Suprapubic skin (tissue), 3 donors: ENCODE measurements at regions not wholly inside any gene's neighbourhood (a gene's known extent, or its start where the extent isn't known, plus 50 kb on each side); places are given as distances from the start of the nearest gene placed in this dataset.

ENCODE experiments used
- POLR2A ChIP-seq, 2 donors: fragments of 450-650 bp; IDR thresholded peaks; one replicate each; pipeline ENCODE4 v1.6.1; 2017; ENCODE audit warnings: antibody characterized with exemption in 2 of 2, mild to moderate bottlenecking in 2 of 2, moderate library complexity in 2 of 2
- TF ChIP-seq, protein P1 (sequence below), 2 donors: fragments of 200-600 bp in 1 of 2; fragments of 450-650 bp in 1 of 2; sonication (generic) in 1 of 2; IDR thresholded peaks; one replicate each; pipeline ENCODE4 v1.5.1; 2016 to 2019; ENCODE audit warnings: antibody characterized with exemption in 2 of 2, mild to moderate bottlenecking in 1 of 2, moderate library complexity in 1 of 2

DNA sequence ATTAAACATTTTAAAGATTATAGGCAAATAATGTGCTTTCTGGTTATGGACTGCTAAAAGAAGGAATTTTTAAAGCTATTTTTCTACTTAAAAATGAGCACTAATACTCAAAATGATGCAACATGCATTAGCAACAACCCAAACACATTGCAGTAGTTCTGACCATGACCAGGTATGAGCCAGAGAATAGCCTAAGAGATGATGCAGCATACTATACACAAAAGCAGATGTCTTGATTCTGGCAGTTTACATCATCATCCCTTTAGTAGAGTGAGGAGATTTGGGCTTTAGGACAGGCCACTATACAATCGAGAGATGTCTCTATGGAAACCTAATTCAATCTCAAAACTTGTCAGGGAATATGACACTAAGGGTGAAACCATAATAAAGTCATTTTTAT lies 307.1 kb downstream of the PRR16 start:
- TF ChIP-seq, protein P1, sequence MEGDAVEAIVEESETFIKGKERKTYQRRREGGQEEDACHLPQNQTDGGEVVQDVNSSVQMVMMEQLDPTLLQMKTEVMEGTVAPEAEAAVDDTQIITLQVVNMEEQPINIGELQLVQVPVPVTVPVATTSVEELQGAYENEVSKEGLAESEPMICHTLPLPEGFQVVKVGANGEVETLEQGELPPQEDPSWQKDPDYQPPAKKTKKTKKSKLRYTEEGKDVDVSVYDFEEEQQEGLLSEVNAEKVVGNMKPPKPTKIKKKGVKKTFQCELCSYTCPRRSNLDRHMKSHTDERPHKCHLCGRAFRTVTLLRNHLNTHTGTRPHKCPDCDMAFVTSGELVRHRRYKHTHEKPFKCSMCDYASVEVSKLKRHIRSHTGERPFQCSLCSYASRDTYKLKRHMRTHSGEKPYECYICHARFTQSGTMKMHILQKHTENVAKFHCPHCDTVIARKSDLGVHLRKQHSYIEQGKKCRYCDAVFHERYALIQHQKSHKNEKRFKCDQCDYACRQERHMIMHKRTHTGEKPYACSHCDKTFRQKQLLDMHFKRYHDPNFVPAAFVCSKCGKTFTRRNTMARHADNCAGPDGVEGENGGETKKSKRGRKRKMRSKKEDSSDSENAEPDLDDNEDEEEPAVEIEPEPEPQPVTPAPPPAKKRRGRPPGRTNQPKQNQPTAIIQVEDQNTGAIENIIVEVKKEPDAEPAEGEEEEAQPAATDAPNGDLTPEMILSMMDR (IDR thresholded peaks at IDR 0.05) = no peak
- no peak for TF ChIP-seq POLR2A (IDR thresholded peaks at IDR 0.05)
